GM12872 (cell line): ENCODE measurements at regions not wholly inside any gene's neighbourhood (a gene's known extent, or its start where the extent isn't known, plus 50 kb on each side); places are given as distances from the start of the nearest gene placed in this dataset.

Experiments
- CTCF ChIP-seq: IDR thresholded peaks from 3 replicates; pipeline ENCODE4 v1.5.1; 2011; ENCODE audit warnings: low read depth, mild to moderate bottlenecking, low read length, moderate library complexity; ENCODE audit not compliant: insufficient read depth

- peak; percentile 85 for TF ChIP-seq CTCF
Measured at GRCh38 chr19:29263305-29264135, 50.6 kb upstream of the UQCRFS1 start.

- no peak for TF ChIP-seq CTCF
Measured at GRCh38 chr19:29264897-29265296, 51.9 kb upstream of the UQCRFS1 start.

- no peak for TF ChIP-seq CTCF
Measured at GRCh38 chr19:29265436-29265835, 52.5 kb upstream of the UQCRFS1 start.

GRCh38 chr19:29266001-29266400, 53.0 kb upstream of the UQCRFS1 start:
- TF ChIP-seq CTCF = no peak

GRCh38 chr19:29266603-29267002, 53.7 kb upstream of the UQCRFS1 start:
- no peak for TF ChIP-seq CTCF

- TF ChIP-seq CTCF = no peak
Measured at GRCh38 chr19:29267701-29268100, 54.8 kb upstream of the UQCRFS1 start.

GRCh38 chr19:29268103-29268502, 55.2 kb upstream of the UQCRFS1 start:
- no peak for TF ChIP-seq CTCF
